Spleen (tissue), 7 donors: ENCODE measurements at regions not wholly inside any gene's neighbourhood (a gene's known extent, or its start where the extent isn't known, plus 50 kb on each side); places are given as distances from the start of the nearest gene placed in this dataset.

Experiments used
- CTCF ChIP-seq, 11 experiments: fragments of 200-600 bp in 7 of 11; fragments of 450-650 bp in 4 of 11; sonication (generic) in 4 of 11; IDR thresholded peaks in 8 of 11; conservative IDR thresholded peaks in 3 of 11; 1 replicate in 7 of 11; 2 replicates in 4 of 11; pipeline versions ENCODE4 v1.4.0 to v1.8.0; 2016 to 2021; ENCODE audit warnings: antibody characterized with exemption in 11 of 11, inconsistent platforms in 4 of 11, mild to moderate bottlenecking in 1 of 11
- POLR2A ChIP-seq, 3 donors: fragments of 450-650 bp; IDR thresholded peaks; one replicate each; pipeline ENCODE4 v1.5.1; 2017; ENCODE audit warnings: antibody characterized with exemption in 3 of 3, mild to moderate bottlenecking in 1 of 3
- donor health status: DM: no; HTN: no; CAD: no; lungs with moderate emphysema.
- donor health status: DM: no; HTN: no; CAD: no.
- donor health status: DM: no; HTN: no; CAD: no.

- TF ChIP-seq POLR2A (IDR thresholded peaks at IDR 0.05) (no peak), CTCF (IDR thresholded peaks at IDR 0.05 in 8 of 11, conservative IDR thresholded peaks at IDR 0.05 in 3 of 11) (no peak)
These were observed 958.6 kb downstream of the KCNMA1 start for GRCh38 chr10:76679030-76679429.
